Right lobe of liver (tissue), 4 donors: ENCODE measurements at regions not wholly inside any gene's neighbourhood (a gene's known extent, or its start where the extent isn't known, plus 50 kb on each side); places are given as distances from the start of the nearest gene placed in this dataset.

Source experiments
- POLR2A ChIP-seq: fragments of 450-650 bp; IDR thresholded peaks from one replicate; pipeline ENCODE4 v1.6.1; 2017; ENCODE audit warnings: antibody characterized with exemption, mild to moderate bottlenecking
- TF ChIP-seq, protein P1 (sequence below), 4 donors: fragments of 200-600 bp in 3 of 4; fragments of 450-650 bp in 1 of 4; IDR thresholded peaks; one replicate each; pipeline versions ENCODE4 v1.5.1 to v1.8.0; 2016 to 2022; ENCODE audit warnings: antibody characterized with exemption in 4 of 4, mild to moderate bottlenecking in 2 of 4
- donor health status: DM: no; HTN: no; CAD: no.
- donor health status: DM: no; HTN: no; CAD: no.
- donor health status: DM: no; HTN: yes; CAD: no.

DNA sequence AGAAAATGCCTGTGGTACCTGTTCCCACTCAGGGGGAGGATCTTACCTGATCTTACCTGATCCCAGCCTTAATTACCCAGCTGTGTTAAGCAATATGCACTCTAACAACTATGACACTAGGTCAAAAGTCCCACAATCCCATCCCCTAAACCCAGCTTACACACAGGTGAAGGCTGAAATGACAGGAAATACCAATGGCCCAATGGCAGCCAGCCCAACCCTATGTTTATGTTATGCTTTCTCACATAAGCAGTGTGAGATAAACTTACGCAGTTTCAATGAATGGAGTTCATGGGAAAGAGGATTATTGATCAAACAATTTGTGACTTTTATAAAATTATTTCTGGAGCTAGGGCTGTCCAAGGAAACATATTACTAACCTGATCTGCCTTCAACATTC lies 91.9 kb downstream of the GPAM start:
- TF ChIP-seq, protein P1, sequence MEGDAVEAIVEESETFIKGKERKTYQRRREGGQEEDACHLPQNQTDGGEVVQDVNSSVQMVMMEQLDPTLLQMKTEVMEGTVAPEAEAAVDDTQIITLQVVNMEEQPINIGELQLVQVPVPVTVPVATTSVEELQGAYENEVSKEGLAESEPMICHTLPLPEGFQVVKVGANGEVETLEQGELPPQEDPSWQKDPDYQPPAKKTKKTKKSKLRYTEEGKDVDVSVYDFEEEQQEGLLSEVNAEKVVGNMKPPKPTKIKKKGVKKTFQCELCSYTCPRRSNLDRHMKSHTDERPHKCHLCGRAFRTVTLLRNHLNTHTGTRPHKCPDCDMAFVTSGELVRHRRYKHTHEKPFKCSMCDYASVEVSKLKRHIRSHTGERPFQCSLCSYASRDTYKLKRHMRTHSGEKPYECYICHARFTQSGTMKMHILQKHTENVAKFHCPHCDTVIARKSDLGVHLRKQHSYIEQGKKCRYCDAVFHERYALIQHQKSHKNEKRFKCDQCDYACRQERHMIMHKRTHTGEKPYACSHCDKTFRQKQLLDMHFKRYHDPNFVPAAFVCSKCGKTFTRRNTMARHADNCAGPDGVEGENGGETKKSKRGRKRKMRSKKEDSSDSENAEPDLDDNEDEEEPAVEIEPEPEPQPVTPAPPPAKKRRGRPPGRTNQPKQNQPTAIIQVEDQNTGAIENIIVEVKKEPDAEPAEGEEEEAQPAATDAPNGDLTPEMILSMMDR (IDR thresholded peaks at IDR 0.05), result no peak
- no peak for TF ChIP-seq POLR2A
